IMR-90 (cell line): ENCODE measurements at regions not wholly inside any gene's neighbourhood (a gene's known extent, or its start where the extent isn't known, plus 50 kb on each side); places are given as distances from the start of the nearest gene placed in this dataset.

ENCODE experiments used
- ATAC-seq: fragments of 200-7000 bp; cut with Tn5 transposase; 2 replicates; pipeline ENCODE4 v1.9.1; 2020; ENCODE audit warnings: low read depth, mild to moderate bottlenecking, moderate library complexity
- BruUV-seq: library from RNA; stranded (reverse); fragments of 400-500 nt; replicated peaks from 2 replicates; lab custom pipeline; 2021; lab: Mats Ljungman, UMichigan
- CTCF ChIA-PET: fragments of 300-600 bp; formaldehyde crosslinking; extraction: SDS; loops from one replicate; lab custom pipeline; 2021; ENCODE audit warnings: antibody characterized with exemption; lab: Yijun Ruan, JAX
- POLR2A ChIA-PET: fragments of 300-600 bp; sonication (Branson Sonifier 250); formaldehyde crosslinking; loops from one replicate; lab custom pipeline; 2022; ENCODE audit warnings: antibody characterized with exemption; ENCODE audit not compliant: unreplicated experiment; lab: Charles Lee
- DNase-seq: peaks from one replicate; pipeline ENCODE4 v3.0.0; 2013
- H2AFZ ChIP-seq: replicated peaks from 2 replicates; pipeline ENCODE3; 2013; ENCODE audit warnings: low read length, mild to moderate bottlenecking; ENCODE audit not compliant: poor library complexity
- H2AK5ac ChIP-seq: 2 replicates; pipeline ENCODE4 v1.6.1; 2013; ENCODE audit warnings: low read depth, low read length, inconsistent platforms
- H2AK9ac ChIP-seq: replicated peaks from 2 replicates; pipeline ENCODE3; 2013; ENCODE audit warnings: mild to moderate bottlenecking, low read depth, low read length, moderate library complexity; ENCODE audit not compliant: poor library complexity
- H2BK120ac ChIP-seq: 2 replicates; pipeline ENCODE4 v1.6.1; 2013; ENCODE audit warnings: low read depth, low read length, inconsistent platforms
- H2BK15ac ChIP-seq: 3 replicates; pipeline ENCODE4 v1.6.1; 2013; ENCODE audit warnings: low read depth, low read length, inconsistent platforms
- H2BK20ac ChIP-seq: 2 replicates; pipeline ENCODE4 v1.6.1; 2013; ENCODE audit warnings: low read depth, mild to moderate bottlenecking, inconsistent platforms, low read length, moderate library complexity
- H2BK5ac ChIP-seq: 2 replicates; pipeline ENCODE4 v1.6.1; 2013; ENCODE audit warnings: mild to moderate bottlenecking, low read depth, low read length, inconsistent platforms; ENCODE audit not compliant: poor library complexity, severe bottlenecking
- H3K14ac ChIP-seq: replicated peaks from 2 replicates; pipeline ENCODE4 v1.6.1; 2013; ENCODE audit warnings: low read depth, low read length, inconsistent platforms
- H3K18ac ChIP-seq: 2 replicates; pipeline ENCODE4 v1.6.1; 2013; ENCODE audit warnings: low read depth, low read length, control low read depth
- H3K23ac ChIP-seq: 2 replicates; pipeline ENCODE4 v1.6.1; 2013; ENCODE audit warnings: low read depth, low read length, inconsistent platforms
- H3K27ac ChIP-seq: 2 replicates; pipeline ENCODE4 v1.5.1; 2013; ENCODE audit warnings: mild to moderate bottlenecking, control low read depth, low read length; ENCODE audit not compliant: insufficient read depth
- H3K27me3 ChIP-seq: 2 replicates; pipeline ENCODE4 v1.6.1; 2013; ENCODE audit warnings: low read length; ENCODE audit not compliant: control insufficient read depth, insufficient read depth
- H3K36me3 ChIP-seq: 2 replicates; pipeline ENCODE4 v1.6.1; 2013; ENCODE audit warnings: low read length, mixed read lengths; ENCODE audit not compliant: control insufficient read depth, insufficient read depth
- H3K4ac ChIP-seq: 2 replicates; pipeline ENCODE4 v1.6.1; 2013; ENCODE audit warnings: low read depth, low read length, inconsistent platforms
- H3K4me1 ChIP-seq: 2 replicates; pipeline ENCODE4 v1.6.1; 2013; ENCODE audit warnings: low read length, mixed read lengths; ENCODE audit not compliant: control insufficient read depth, insufficient read depth
- H3K4me2 ChIP-seq: 2 replicates; pipeline ENCODE4 v1.6.1; 2013; ENCODE audit warnings: low read depth, mild to moderate bottlenecking, control low read depth, low read length, moderate library complexity
- H3K4me3 ChIP-seq: 2 replicates; pipeline ENCODE4 v1.5.1; 2013; ENCODE audit warnings: low read depth, mild to moderate bottlenecking, control low read depth, low read length, moderate library complexity; ENCODE audit not compliant: insufficient read depth
- H3K56ac ChIP-seq: 2 replicates; pipeline ENCODE4 v1.6.1; 2013; ENCODE audit warnings: low read length, inconsistent platforms; ENCODE audit not compliant: insufficient read depth; ENCODE audit errors: extremely low read depth
- H3K79me1 ChIP-seq, 2 experiments: 2 replicates each; pipeline ENCODE4 v1.6.1; 2013; ENCODE audit warnings: low read length in 2 of 2, inconsistent platforms in 1 of 2, low read depth in 1 of 2
- H3K9ac ChIP-seq: 2 replicates; pipeline ENCODE4 v1.6.1; 2013; ENCODE audit warnings: low read depth, low read length, control low read depth
- H3K9me1 ChIP-seq: 2 replicates; pipeline ENCODE4 v1.6.1; 2013; ENCODE audit warnings: low read length, inconsistent platforms; ENCODE audit not compliant: insufficient read depth
- H3K9me3 ChIP-seq: 2 replicates; pipeline ENCODE4 v1.6.1; 2013; ENCODE audit warnings: low read length; ENCODE audit not compliant: control insufficient read depth, insufficient read depth
- H4K20me1 ChIP-seq: 2 replicates; pipeline ENCODE4 v1.6.1; 2013; ENCODE audit warnings: low read length, inconsistent platforms; ENCODE audit not compliant: insufficient read depth
- H4K5ac ChIP-seq: 2 replicates; pipeline ENCODE4 v1.6.1; 2013; ENCODE audit warnings: mild to moderate bottlenecking, low read depth, low read length, control low read depth
- H4K8ac ChIP-seq, 2 experiments: 2 replicates each; pipeline ENCODE4 v1.6.1; 2013; ENCODE audit warnings: low read depth in 2 of 2, low read length in 2 of 2, control low read depth in 1 of 2, inconsistent platforms in 1 of 2
- H4K91ac ChIP-seq: 2 replicates; pipeline ENCODE4 v1.6.1; 2013; ENCODE audit warnings: low read depth, low read length, inconsistent platforms; ENCODE audit not compliant: insufficient read depth
- BHLHE40 ChIP-seq: fragments of 150-350 bp; IDR thresholded peaks from 2 replicates; pipeline ENCODE4 v1.6.1; 2016; ENCODE audit warnings: mild to moderate bottlenecking, low read depth, low read length
- CEBPB ChIP-seq: IDR thresholded peaks from 2 replicates; pipeline ENCODE4 v1.6.1; 2012; ENCODE audit warnings: low read depth, low read length, improper control_type of control experiment
- CHD1 ChIP-seq: IDR thresholded peaks from 2 replicates; pipeline ENCODE4 v1.6.1; 2012; ENCODE audit warnings: low read depth, low read length, improper control_type of control experiment
- FOS ChIP-seq: fragments of 150-350 bp; IDR thresholded peaks from 2 replicates; pipeline ENCODE4 v1.6.1; 2016; ENCODE audit warnings: low read depth, low read length
- MAFK ChIP-seq: IDR thresholded peaks from 2 replicates; pipeline ENCODE4 v1.6.1; 2012; ENCODE audit warnings: low read depth, low read length, improper control_type of control experiment
- MXI1 ChIP-seq: IDR thresholded peaks from 2 replicates; pipeline ENCODE4 v1.6.1; 2012; ENCODE audit warnings: low read depth, mild to moderate bottlenecking, low read length, moderate library complexity, borderline replicate concordance
- NFE2L2 ChIP-seq: fragments of 150-350 bp; IDR thresholded peaks from 2 replicates; pipeline ENCODE4 v1.6.1; 2016; ENCODE audit warnings: low read depth, mild to moderate bottlenecking, low read length
- POLR2A ChIP-seq: IDR thresholded peaks from 2 replicates; pipeline ENCODE4 v1.6.1; 2012; ENCODE audit warnings: mild to moderate bottlenecking, low read depth, low read length
- RAD21 ChIP-seq: IDR thresholded peaks from 2 replicates; pipeline ENCODE4 v1.6.1; 2012; ENCODE audit warnings: low read length, improper control_type of control experiment
- RCOR1 ChIP-seq: IDR thresholded peaks from 2 replicates; pipeline ENCODE4 v1.6.1; 2012; ENCODE audit warnings: mild to moderate bottlenecking, low read length, improper control_type of control experiment; ENCODE audit not compliant: insufficient replicate concordance
- RFX5 ChIP-seq: IDR thresholded peaks from 2 replicates; pipeline ENCODE4 v1.8.0; 2012; ENCODE audit warnings: low read depth, mild to moderate bottlenecking, low read length, moderate library complexity
- SMC3 ChIP-seq: fragments of 150-350 bp; IDR thresholded peaks from 2 replicates; pipeline ENCODE4 v1.6.1; 2016; ENCODE audit warnings: low read depth, mild to moderate bottlenecking, antibody characterized with exemption, low read length, moderate library complexity
- WGBS, 2 experiments: methylation state at CpG; one replicate each; pipeline versions ENCODE4 v1.1.5 to v1.1.7; 2013; ENCODE audit warnings: missing lambda C conversion rate in 2 of 2; ENCODE audit not compliant: insufficient read length in 1 of 2; ENCODE audit errors: extremely low coverage in 2 of 2; 5-methylcytosine and 5-hydroxymethylcytosine counted together
- dilution Hi-C: fragments of 300-500 bp; cut with HindIII; formaldehyde crosslinking; loops from one replicate; pipeline ENCODE4 v1.14.3; 2018; ENCODE audit warnings: low sequenced_read_pairs; ENCODE audit not compliant: unreplicated experiment
- in situ Hi-C: fragments of 300-500 bp; cut with MboI; formaldehyde crosslinking; loops from 3 replicates; pipeline ENCODE4 v1.14.3; 2019; ENCODE audit warnings: low sequenced_read_pairs, inconsistent platforms, mixed read lengths
- intact Hi-C: fragments of 100-400 bp; cut with micrococcal nuclease; formaldehyde crosslinking; loops from 2 replicates; pipeline ENCODE4 v1.10.0; 2022
- TF ChIP-seq, protein P1 (sequence below): conservative IDR thresholded peaks from 2 replicates; pipeline ENCODE4 v1.5.1; 2012; ENCODE audit warnings: mild to moderate bottlenecking, low read depth, low read length, improper control_type of control experiment
- TF ChIP-seq, protein P2 (sequence below): fragments of 150-350 bp; IDR thresholded peaks from 2 replicates; pipeline ENCODE4 v1.6.1; 2016; ENCODE audit warnings: low read depth, mild to moderate bottlenecking, low read length, moderate library complexity, borderline replicate concordance

DNA sequence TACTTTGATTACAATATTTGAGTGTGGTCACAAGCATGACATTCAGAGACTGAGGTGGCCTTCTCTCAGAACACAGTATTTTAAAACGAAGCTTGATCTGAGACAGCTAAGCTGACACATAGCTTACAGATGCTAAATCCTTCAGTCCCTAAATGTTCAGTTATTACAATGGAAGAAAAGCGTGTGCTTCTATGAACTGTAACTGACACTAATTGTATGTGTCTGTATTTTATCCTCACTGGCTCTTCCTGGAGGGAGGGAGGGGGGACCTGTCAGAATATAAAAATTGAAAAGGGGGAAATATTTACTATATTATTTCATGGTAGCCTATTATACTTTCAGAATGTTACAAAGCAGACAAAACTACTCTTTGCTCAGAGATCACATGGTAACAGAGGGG lies 340.2 kb downstream of the FIGN start:
- no peak overlapping the region for H3K23ac ChIP-seq
- no peaks in the 10 kb centered on the region for H3K9me3 ChIP-seq
- no peak overlapping the region for H3K18ac ChIP-seq
- H2AFZ ChIP-seq, result no peak overlapping the region
- no peak overlapping the region for H4K91ac ChIP-seq
- DNase-seq, result no peak
- no TSS peak for BruUV-seq
- TF ChIP-seq SMC3 (no peak), POLR2A (no peak), MXI1 (no peak), CEBPB (no peak), NFE2L2 (no peak), FOS (no peak), MAFK (no peak), CHD1 (no peak), RAD21 (no peak), RFX5 (no peak), RCOR1 (no peak), BHLHE40 (no peak)
- TF ChIP-seq, protein P1, sequence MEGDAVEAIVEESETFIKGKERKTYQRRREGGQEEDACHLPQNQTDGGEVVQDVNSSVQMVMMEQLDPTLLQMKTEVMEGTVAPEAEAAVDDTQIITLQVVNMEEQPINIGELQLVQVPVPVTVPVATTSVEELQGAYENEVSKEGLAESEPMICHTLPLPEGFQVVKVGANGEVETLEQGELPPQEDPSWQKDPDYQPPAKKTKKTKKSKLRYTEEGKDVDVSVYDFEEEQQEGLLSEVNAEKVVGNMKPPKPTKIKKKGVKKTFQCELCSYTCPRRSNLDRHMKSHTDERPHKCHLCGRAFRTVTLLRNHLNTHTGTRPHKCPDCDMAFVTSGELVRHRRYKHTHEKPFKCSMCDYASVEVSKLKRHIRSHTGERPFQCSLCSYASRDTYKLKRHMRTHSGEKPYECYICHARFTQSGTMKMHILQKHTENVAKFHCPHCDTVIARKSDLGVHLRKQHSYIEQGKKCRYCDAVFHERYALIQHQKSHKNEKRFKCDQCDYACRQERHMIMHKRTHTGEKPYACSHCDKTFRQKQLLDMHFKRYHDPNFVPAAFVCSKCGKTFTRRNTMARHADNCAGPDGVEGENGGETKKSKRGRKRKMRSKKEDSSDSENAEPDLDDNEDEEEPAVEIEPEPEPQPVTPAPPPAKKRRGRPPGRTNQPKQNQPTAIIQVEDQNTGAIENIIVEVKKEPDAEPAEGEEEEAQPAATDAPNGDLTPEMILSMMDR, result no peak
- TF ChIP-seq, protein P2, sequence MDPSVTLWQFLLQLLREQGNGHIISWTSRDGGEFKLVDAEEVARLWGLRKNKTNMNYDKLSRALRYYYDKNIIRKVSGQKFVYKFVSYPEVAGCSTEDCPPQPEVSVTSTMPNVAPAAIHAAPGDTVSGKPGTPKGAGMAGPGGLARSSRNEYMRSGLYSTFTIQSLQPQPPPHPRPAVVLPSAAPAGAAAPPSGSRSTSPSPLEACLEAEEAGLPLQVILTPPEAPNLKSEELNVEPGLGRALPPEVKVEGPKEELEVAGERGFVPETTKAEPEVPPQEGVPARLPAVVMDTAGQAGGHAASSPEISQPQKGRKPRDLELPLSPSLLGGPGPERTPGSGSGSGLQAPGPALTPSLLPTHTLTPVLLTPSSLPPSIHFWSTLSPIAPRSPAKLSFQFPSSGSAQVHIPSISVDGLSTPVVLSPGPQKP, result no peak
- H3K27me3 ChIP-seq, result no peaks in the 10 kb centered on the region
- no peak overlapping the region for H3K27ac ChIP-seq
- in situ Hi-C loops (no loop called here), dilution Hi-C loops (no loop called here), intact Hi-C loops (no loop called here)
- no peak overlapping the region for H2BK120ac ChIP-seq
- no peak overlapping the region for H2AK9ac ChIP-seq
- H3K56ac ChIP-seq, result no peak overlapping the region
- no peak overlapping the region for H3K14ac ChIP-seq
- no peaks in the 10 kb centered on the region for H3K4me1 ChIP-seq
- no peak overlapping the region for H3K9ac ChIP-seq
- CTCF ChIA-PET, result no interaction called here
- H3K4me3 ChIP-seq, result no peak overlapping the region
- no peak overlapping the region for H2BK15ac ChIP-seq
- H4K20me1 ChIP-seq, result no peaks in the 10 kb centered on the region
- H2BK5ac ChIP-seq, result no peak overlapping the region
- POLR2A ChIA-PET, result no interaction called here
- no peak overlapping the region for H3K4me2 ChIP-seq
- no peaks in the 10 kb centered on the region for H3K36me3 ChIP-seq
- no CpG with 5 or more reads among the region's 2 CpGs for WGBS, 2 experiments
- no peak overlapping the region for H4K5ac ChIP-seq
- H3K9me1 ChIP-seq, result no peaks in the 10 kb centered on the region
- no peak overlapping the region for H2BK20ac ChIP-seq
- no peaks in the 10 kb centered on the region for H3K79me1 ChIP-seq
- no peak overlapping the region for H2AK5ac ChIP-seq
- no peak overlapping the region for H3K4ac ChIP-seq
- no peak for ATAC-seq
- no peak overlapping the region for H4K8ac ChIP-seq
